OCI-LY7 (cell line): ENCODE measurements at regions not wholly inside any gene's neighbourhood (a gene's known extent, or its start where the extent isn't known, plus 50 kb on each side); places are given as distances from the start of the nearest gene placed in this dataset.

ENCODE experiments used
- BruUV-seq: library from RNA; stranded (reverse); fragments of 400-500 nt; replicated peaks from 2 replicates; lab custom pipeline; 2021; lab: Mats Ljungman, UMichigan
- CTCF ChIA-PET: fragments of 300-600 bp; sonication (Branson Sonifier 250); formaldehyde crosslinking; loops from one replicate; lab custom pipeline; 2022; ENCODE audit warnings: antibody characterized with exemption; ENCODE audit not compliant: unreplicated experiment; lab: Charles Lee
- POLR2A ChIA-PET: fragments of 300-600 bp; sonication (Branson Sonifier 250); formaldehyde crosslinking; loops from one replicate; lab custom pipeline; 2022; ENCODE audit warnings: antibody characterized with exemption; lab: Charles Lee
- DNase-seq: peaks from one replicate; pipeline ENCODE4 v3.0.0-alpha.2; 2015; ENCODE audit warnings: low spot score
- H2AFZ ChIP-seq: fragments of 200-600 bp; sonication (generic), shearing (Covaris generic); 2 replicates; pipeline ENCODE4 v1.6.1; 2014; ENCODE audit warnings: mild to moderate bottlenecking, antibody characterized with exemption, low read length, moderate library complexity
- H3K27ac ChIP-seq: fragments of 200-600 bp; sonication (generic); 2 replicates; pipeline ENCODE4 v1.5.1; 2014; ENCODE audit warnings: mixed run types, low read depth, mild to moderate bottlenecking, moderate library complexity, low read length, inconsistent platforms; ENCODE audit not compliant: poor library complexity, severe bottlenecking
- H3K36me3 ChIP-seq: fragments of 200-600 bp; sonication (generic); 2 replicates; pipeline ENCODE4 v1.6.1; 2014; ENCODE audit warnings: mild to moderate bottlenecking, antibody characterized with exemption, low read length, moderate library complexity, mixed read lengths; ENCODE audit not compliant: insufficient read depth
- H3K4me1 ChIP-seq: fragments of 200-600 bp; sonication (generic); 2 replicates; pipeline ENCODE4 v1.5.1; 2014; ENCODE audit warnings: mild to moderate bottlenecking, low read length; ENCODE audit not compliant: insufficient read depth, poor library complexity, severe bottlenecking
- H3K4me2 ChIP-seq: fragments of 200-600 bp; sonication (generic); 2 replicates; pipeline ENCODE4 v1.6.1; 2014; ENCODE audit warnings: mild to moderate bottlenecking, low read length
- H3K4me3 ChIP-seq: fragments of 200-600 bp; sonication (generic); 2 replicates; pipeline ENCODE4 v1.5.1; 2014; ENCODE audit warnings: mild to moderate bottlenecking, low read depth, low read length; ENCODE audit not compliant: poor library complexity, severe bottlenecking
- H3K79me2 ChIP-seq: fragments of 200-600 bp; sonication (generic); 2 replicates; pipeline ENCODE4 v1.6.1; 2016; ENCODE audit warnings: low read depth, mild to moderate bottlenecking, low read length, moderate library complexity, mixed read lengths; ENCODE audit not compliant: insufficient read depth
- H3K9me2 ChIP-seq: fragments of 200-600 bp; sonication (generic); 2 replicates; pipeline ENCODE4 v1.6.1; 2016; ENCODE audit warnings: mild to moderate bottlenecking, low read length, mixed read lengths; ENCODE audit not compliant: insufficient read depth
- H3K9me3 ChIP-seq: fragments of 200-600 bp; sonication (generic); 2 replicates; pipeline ENCODE4 v1.6.1; 2014; ENCODE audit warnings: mild to moderate bottlenecking, mixed run types, low read length, mixed read lengths
- H4K20me1 ChIP-seq: fragments of 200-600 bp; sonication (generic); 2 replicates; pipeline ENCODE4 v1.6.1; 2014; ENCODE audit warnings: mild to moderate bottlenecking, antibody characterized with exemption, low read length, moderate library complexity, mixed read lengths; ENCODE audit not compliant: insufficient read depth
- CTCF ChIP-seq: fragments of 200-600 bp; sonication (generic); conservative IDR thresholded peaks from 2 replicates; pipeline ENCODE4 v1.5.1; 2014; ENCODE audit warnings: mild to moderate bottlenecking, antibody characterized with exemption, low read length, moderate library complexity, mixed read lengths
- EZH2phosphoT487 ChIP-seq: fragments of 200-600 bp; sonication (generic); IDR thresholded peaks from 2 replicates; pipeline ENCODE4 v1.6.1; 2018; ENCODE audit warnings: low read depth, borderline replicate concordance, mild to moderate bottlenecking, mixed run types, antibody characterized with exemption, low read length, moderate library complexity, mixed read lengths
- intact Hi-C: fragments of 100-400 bp; cut with micrococcal nuclease; formaldehyde crosslinking; loops from one replicate; pipeline ENCODE4 v1.10.0; 2022; ENCODE audit not compliant: unreplicated experiment

- H3K9me2 ChIP-seq: no peaks in the 10 kb centered on the region
- H4K20me1 ChIP-seq: no peaks in the 10 kb centered on the region
- no peak overlapping the region for H3K27ac ChIP-seq
- H3K36me3 ChIP-seq: no peaks in the 10 kb centered on the region
- no peaks in the 10 kb centered on the region for H3K4me1 ChIP-seq
- CTCF ChIA-PET: no interaction called here
- intact Hi-C loops: no loop called here
- no peak overlapping the region for H3K4me3 ChIP-seq
- no peaks in the 10 kb centered on the region for H3K79me2 ChIP-seq
- H2AFZ ChIP-seq: no peak overlapping the region
- BruUV-seq: no TSS peak
- POLR2A ChIA-PET: no interaction called here
- no peak for DNase-seq
- H3K4me2 ChIP-seq: no peak overlapping the region
- H3K9me3 ChIP-seq: no peaks in the 10 kb centered on the region
- no peak for TF ChIP-seq EZH2phosphoT487
- TF ChIP-seq CTCF: no peak
These were observed 95.5 kb upstream of the WDFY3 start for GRCh38 chr4:85061974-85062373.

- no peak overlapping the region for H3K4me2 ChIP-seq
- TF ChIP-seq EZH2phosphoT487 (no peak), CTCF (no peak)
- H3K9me2 ChIP-seq: no peaks in the 10 kb centered on the region
- no peaks in the 10 kb centered on the region for H3K36me3 ChIP-seq
- H2AFZ ChIP-seq: no peak overlapping the region
- H3K27ac ChIP-seq: no peak overlapping the region
- H4K20me1 ChIP-seq: no peaks in the 10 kb centered on the region
- no peaks in the 10 kb centered on the region for H3K79me2 ChIP-seq
- POLR2A ChIA-PET: no interaction called here
- intact Hi-C loops: no loop called here
- CTCF ChIA-PET: no interaction called here
- BruUV-seq: no TSS peak
- no peaks in the 10 kb centered on the region for H3K4me1 ChIP-seq
- no peaks in the 10 kb centered on the region for H3K9me3 ChIP-seq
- no peak overlapping the region for H3K4me3 ChIP-seq
- no peak for DNase-seq
These were observed 96.0 kb upstream of the WDFY3 start for GRCh38 chr4:85062466-85062865.

GRCh38 chr4:85067342-85067741 is 100.9 kb upstream of the WDFY3 start:
- H2AFZ ChIP-seq: no peak overlapping the region
- no peaks in the 10 kb centered on the region for H4K20me1 ChIP-seq
- no peaks in the 10 kb centered on the region for H3K79me2 ChIP-seq
- no TSS peak for BruUV-seq
- no peak overlapping the region for H3K4me3 ChIP-seq
- TF ChIP-seq EZH2phosphoT487: no peak
- TF ChIP-seq CTCF: no peak
- ChIA-PET CTCF (no interaction called here), POLR2A (no interaction called here)
- H3K36me3 ChIP-seq: no peaks in the 10 kb centered on the region
- H3K4me2 ChIP-seq: no peak overlapping the region
- H3K4me1 ChIP-seq: no peaks in the 10 kb centered on the region
- intact Hi-C loops: no loop called here
- H3K9me3 ChIP-seq: no peaks in the 10 kb centered on the region
- no peak for DNase-seq
- H3K27ac ChIP-seq: no peak overlapping the region
- H3K9me2 ChIP-seq: no peaks in the 10 kb centered on the region
